IMR-90 (cell line): ENCODE measurements at regions not wholly inside any gene's neighbourhood (a gene's known extent, or its start where the extent isn't known, plus 50 kb on each side); places are given as distances from the start of the nearest gene placed in this dataset.

Experiments used
- ATAC-seq: fragments of 200-7000 bp; cut with Tn5 transposase; 2 replicates; pipeline ENCODE4 v1.9.1; 2020; ENCODE audit warnings: low read depth, mild to moderate bottlenecking, moderate library complexity
- BruUV-seq: library from RNA; stranded (reverse); fragments of 400-500 nt; replicated peaks from 2 replicates; lab custom pipeline; 2021; lab: Mats Ljungman, UMichigan
- CTCF ChIA-PET: fragments of 300-600 bp; formaldehyde crosslinking; extraction: SDS; loops from one replicate; lab custom pipeline; 2021; ENCODE audit warnings: antibody characterized with exemption; lab: Yijun Ruan, JAX
- POLR2A ChIA-PET: fragments of 300-600 bp; sonication (Branson Sonifier 250); formaldehyde crosslinking; loops from one replicate; lab custom pipeline; 2022; ENCODE audit warnings: antibody characterized with exemption; ENCODE audit not compliant: unreplicated experiment; lab: Charles Lee
- DNase-seq: peaks from one replicate; pipeline ENCODE4 v3.0.0; 2013
- H2AFZ ChIP-seq: replicated peaks from 2 replicates; pipeline ENCODE3; 2013; ENCODE audit warnings: low read length, mild to moderate bottlenecking; ENCODE audit not compliant: poor library complexity
- H2AK5ac ChIP-seq: 2 replicates; pipeline ENCODE4 v1.6.1; 2013; ENCODE audit warnings: low read depth, low read length, inconsistent platforms
- H2AK9ac ChIP-seq: replicated peaks from 2 replicates; pipeline ENCODE3; 2013; ENCODE audit warnings: mild to moderate bottlenecking, low read depth, low read length, moderate library complexity; ENCODE audit not compliant: poor library complexity
- H2BK120ac ChIP-seq: 2 replicates; pipeline ENCODE4 v1.6.1; 2013; ENCODE audit warnings: low read depth, low read length, inconsistent platforms
- H2BK15ac ChIP-seq: 3 replicates; pipeline ENCODE4 v1.6.1; 2013; ENCODE audit warnings: low read depth, low read length, inconsistent platforms
- H2BK20ac ChIP-seq: 2 replicates; pipeline ENCODE4 v1.6.1; 2013; ENCODE audit warnings: low read depth, mild to moderate bottlenecking, inconsistent platforms, low read length, moderate library complexity
- H2BK5ac ChIP-seq: 2 replicates; pipeline ENCODE4 v1.6.1; 2013; ENCODE audit warnings: mild to moderate bottlenecking, low read depth, low read length, inconsistent platforms; ENCODE audit not compliant: poor library complexity, severe bottlenecking
- H3K14ac ChIP-seq: replicated peaks from 2 replicates; pipeline ENCODE4 v1.6.1; 2013; ENCODE audit warnings: low read depth, low read length, inconsistent platforms
- H3K18ac ChIP-seq: 2 replicates; pipeline ENCODE4 v1.6.1; 2013; ENCODE audit warnings: low read depth, low read length, control low read depth
- H3K23ac ChIP-seq: 2 replicates; pipeline ENCODE4 v1.6.1; 2013; ENCODE audit warnings: low read depth, low read length, inconsistent platforms
- H3K27ac ChIP-seq: 2 replicates; pipeline ENCODE4 v1.5.1; 2013; ENCODE audit warnings: mild to moderate bottlenecking, control low read depth, low read length; ENCODE audit not compliant: insufficient read depth
- H3K27me3 ChIP-seq: 2 replicates; pipeline ENCODE4 v1.6.1; 2013; ENCODE audit warnings: low read length; ENCODE audit not compliant: control insufficient read depth, insufficient read depth
- H3K36me3 ChIP-seq: 2 replicates; pipeline ENCODE4 v1.6.1; 2013; ENCODE audit warnings: low read length, mixed read lengths; ENCODE audit not compliant: control insufficient read depth, insufficient read depth
- H3K4ac ChIP-seq: 2 replicates; pipeline ENCODE4 v1.6.1; 2013; ENCODE audit warnings: low read depth, low read length, inconsistent platforms
- H3K4me1 ChIP-seq: 2 replicates; pipeline ENCODE4 v1.6.1; 2013; ENCODE audit warnings: low read length, mixed read lengths; ENCODE audit not compliant: control insufficient read depth, insufficient read depth
- H3K4me2 ChIP-seq: 2 replicates; pipeline ENCODE4 v1.6.1; 2013; ENCODE audit warnings: low read depth, mild to moderate bottlenecking, control low read depth, low read length, moderate library complexity
- H3K4me3 ChIP-seq: 2 replicates; pipeline ENCODE4 v1.5.1; 2013; ENCODE audit warnings: low read depth, mild to moderate bottlenecking, control low read depth, low read length, moderate library complexity; ENCODE audit not compliant: insufficient read depth
- H3K56ac ChIP-seq: 2 replicates; pipeline ENCODE4 v1.6.1; 2013; ENCODE audit warnings: low read length, inconsistent platforms; ENCODE audit not compliant: insufficient read depth; ENCODE audit errors: extremely low read depth
- H3K79me1 ChIP-seq, 2 experiments: 2 replicates each; pipeline ENCODE4 v1.6.1; 2013; ENCODE audit warnings: low read length in 2 of 2, inconsistent platforms in 1 of 2, low read depth in 1 of 2
- H3K9ac ChIP-seq: 2 replicates; pipeline ENCODE4 v1.6.1; 2013; ENCODE audit warnings: low read depth, low read length, control low read depth
- H3K9me1 ChIP-seq: 2 replicates; pipeline ENCODE4 v1.6.1; 2013; ENCODE audit warnings: low read length, inconsistent platforms; ENCODE audit not compliant: insufficient read depth
- H3K9me3 ChIP-seq: 2 replicates; pipeline ENCODE4 v1.6.1; 2013; ENCODE audit warnings: low read length; ENCODE audit not compliant: control insufficient read depth, insufficient read depth
- H4K20me1 ChIP-seq: 2 replicates; pipeline ENCODE4 v1.6.1; 2013; ENCODE audit warnings: low read length, inconsistent platforms; ENCODE audit not compliant: insufficient read depth
- H4K5ac ChIP-seq: 2 replicates; pipeline ENCODE4 v1.6.1; 2013; ENCODE audit warnings: mild to moderate bottlenecking, low read depth, low read length, control low read depth
- H4K8ac ChIP-seq, 2 experiments: 2 replicates each; pipeline ENCODE4 v1.6.1; 2013; ENCODE audit warnings: low read depth in 2 of 2, low read length in 2 of 2, control low read depth in 1 of 2, inconsistent platforms in 1 of 2
- H4K91ac ChIP-seq: 2 replicates; pipeline ENCODE4 v1.6.1; 2013; ENCODE audit warnings: low read depth, low read length, inconsistent platforms; ENCODE audit not compliant: insufficient read depth
- CEBPB ChIP-seq: IDR thresholded peaks from 2 replicates; pipeline ENCODE4 v1.6.1; 2012; ENCODE audit warnings: low read depth, low read length, improper control_type of control experiment
- RCOR1 ChIP-seq: IDR thresholded peaks from 2 replicates; pipeline ENCODE4 v1.6.1; 2012; ENCODE audit warnings: mild to moderate bottlenecking, low read length, improper control_type of control experiment; ENCODE audit not compliant: insufficient replicate concordance
- WGBS, 2 experiments: methylation state at CpG; one replicate each; pipeline versions ENCODE4 v1.1.5 to v1.1.7; 2013; ENCODE audit warnings: missing lambda C conversion rate in 2 of 2; ENCODE audit not compliant: insufficient read length in 1 of 2; ENCODE audit errors: extremely low coverage in 2 of 2; 5-methylcytosine and 5-hydroxymethylcytosine counted together
- dilution Hi-C: fragments of 300-500 bp; cut with HindIII; formaldehyde crosslinking; loops from one replicate; pipeline ENCODE4 v1.14.3; 2018; ENCODE audit warnings: low sequenced_read_pairs; ENCODE audit not compliant: unreplicated experiment
- in situ Hi-C: fragments of 300-500 bp; cut with MboI; formaldehyde crosslinking; loops from 3 replicates; pipeline ENCODE4 v1.14.3; 2019; ENCODE audit warnings: low sequenced_read_pairs, inconsistent platforms, mixed read lengths
- intact Hi-C: fragments of 100-400 bp; cut with micrococcal nuclease; formaldehyde crosslinking; loops from 2 replicates; pipeline ENCODE4 v1.10.0; 2022

- no peak for DNase-seq
- Histone ChIP-seq H3K27me3 (no peaks in the 10 kb centered on the region), H3K9me3 (peaks cover 4% of the 10 kb centered on the region; the same call in 1 of the 2 replicates), H3K79me1 (no peaks in the 10 kb centered on the region), H3K9me1 (no peaks in the 10 kb centered on the region), H3K4me2 (no peak overlapping the region), H3K4me3 (no peak overlapping the region), H3K23ac (no peak overlapping the region), H3K27ac (no peak overlapping the region), H3K36me3 (no peaks in the 10 kb centered on the region), H3K56ac (no peak overlapping the region), H3K18ac (no peak overlapping the region), H2BK120ac (no peak overlapping the region), H3K9ac (no peak overlapping the region), H4K8ac (no peak overlapping the region), H2BK15ac (no peak overlapping the region), H3K14ac (no peak overlapping the region), H2BK5ac (no peak overlapping the region), H2AK5ac (no peak overlapping the region), H3K4me1 (no peaks in the 10 kb centered on the region), H4K91ac (no peak overlapping the region), H4K20me1 (no peaks in the 10 kb centered on the region), H2AK9ac (no peak overlapping the region), H2AFZ (no peak overlapping the region), H2BK20ac (no peak overlapping the region), H3K4ac (no peak overlapping the region), H4K5ac (no peak overlapping the region)
- in situ Hi-C loops: no loop called here
- dilution Hi-C loops: no loop called here
- intact Hi-C loops: no loop called here
- ATAC-seq: no peak
- ChIA-PET CTCF (no interaction called here), POLR2A (no interaction called here)
- no peak for TF ChIP-seq CEBPB
- no peak for TF ChIP-seq RCOR1
- WGBS, 2 experiments: no CpG with 5 or more reads among the region's 4 CpGs
- no TSS peak for BruUV-seq
Observed at GRCh38 chr5:116650964-116651363, 76.3 kb upstream of the SEMA6A start.
